Activated CD8-positive, alpha-beta memory T cell treated with anti-CD3 and anti-CD28 coated beads for 24 hours (primary cell): ENCODE measurements at regions not wholly inside any gene's neighbourhood (a gene's known extent, or its start where the extent isn't known, plus 50 kb on each side); places are given as distances from the start of the nearest gene placed in this dataset.
"Not testable (repeated sequence)": the region's sequence is repeated elsewhere in the genome, so short reads cannot be mapped to it uniquely, and the experiment has no call there.

Experiments used
- DNase-seq: peaks from one replicate; pipeline ENCODE4 v3.0.0-alpha.2; 2020

GRCh38 chr2:22035361-22035830 is 911.6 kb downstream of the TDRD15 start:
- DNase-seq, result no peak

GRCh38 chr2:22037274-22037673 is 913.5 kb downstream of the TDRD15 start:
- DNase-seq, result no peak

DNA sequence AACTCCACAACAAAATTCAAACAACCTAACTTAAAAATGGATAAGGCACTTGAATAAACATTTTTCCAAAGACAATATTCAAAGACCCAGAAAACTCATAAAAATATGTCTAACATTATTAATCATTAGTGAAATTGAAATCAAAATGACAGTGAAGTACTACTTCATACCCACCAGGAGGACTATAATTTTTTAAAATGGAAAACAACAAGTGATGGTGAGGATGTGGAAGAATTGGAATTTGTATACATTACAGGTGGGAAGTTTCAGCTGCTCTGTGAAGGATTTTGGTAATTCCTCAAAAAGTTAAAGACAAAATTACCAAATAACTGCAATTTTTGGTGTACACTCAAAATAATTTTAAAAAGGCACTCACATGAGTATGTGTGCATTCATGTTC is 920.0 kb downstream of the TDRD15 start:
- no peak for DNase-seq

- DNase-seq, result no peak
These were observed 932.2 kb downstream of the TDRD15 start for GRCh38 chr2:22055784-22056620.

- no peak for DNase-seq
These were observed 932.9 kb downstream of the TDRD15 start for GRCh38 chr2:22056621-22057132.

DNA sequence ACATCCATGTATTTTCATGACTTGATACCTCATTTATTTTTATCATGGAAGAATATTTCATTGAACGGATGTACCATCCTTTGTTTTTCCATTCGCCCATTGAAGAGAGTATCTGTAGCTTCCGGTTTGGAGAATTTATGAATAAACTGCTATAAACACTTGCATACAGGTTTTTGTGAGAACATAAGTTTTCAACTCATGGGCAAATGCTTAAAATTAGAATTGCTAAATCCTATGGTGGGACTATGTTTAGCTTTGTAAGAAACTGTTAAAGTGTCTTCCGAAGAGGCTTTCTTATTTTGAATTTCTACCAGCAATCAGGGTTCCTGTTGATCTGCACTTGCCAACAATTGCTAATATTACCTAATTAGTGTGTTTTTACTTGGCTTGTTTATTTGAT is 938.9 kb downstream of the TDRD15 start:
- no peak for DNase-seq

DNA sequence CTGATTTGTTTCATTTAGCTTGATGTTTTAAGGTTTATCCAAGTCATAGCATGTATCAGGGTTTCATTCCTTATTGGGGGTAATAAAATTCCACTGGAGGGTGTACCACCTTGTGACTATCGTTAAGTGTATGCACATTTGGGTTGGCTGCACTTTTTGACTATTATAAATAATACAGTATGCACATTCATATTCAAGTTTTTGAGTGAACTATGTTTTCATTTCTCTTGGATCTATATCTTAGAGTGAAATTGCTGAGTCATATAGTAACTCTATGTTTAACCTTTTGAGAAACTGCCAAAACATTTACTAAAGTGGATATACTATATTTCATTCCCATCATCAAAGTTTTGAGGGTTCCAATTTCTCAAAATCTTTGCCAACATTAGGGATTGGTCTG is 952.7 kb downstream of the TDRD15 start:
- no peak for DNase-seq

DNA sequence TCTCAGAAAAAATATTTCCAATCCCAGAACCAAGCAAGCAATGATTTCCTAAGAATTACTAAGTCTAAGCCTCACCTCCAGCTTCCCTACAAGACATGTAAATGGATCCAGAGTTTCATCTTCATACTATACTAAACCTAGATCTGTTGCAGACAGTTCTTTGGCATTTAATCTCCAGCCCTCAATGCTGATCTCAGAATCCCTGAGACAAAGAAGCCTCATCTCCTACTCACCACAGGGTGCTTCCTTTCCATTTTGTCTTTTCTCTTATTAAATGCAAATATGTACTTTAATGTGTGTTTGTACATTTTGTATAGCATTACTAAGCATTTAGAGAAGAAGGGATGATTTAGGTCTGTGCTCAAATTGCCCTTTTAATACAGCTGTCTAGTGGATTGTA is 954.9 kb downstream of the TDRD15 start:
- no peak for DNase-seq

DNA sequence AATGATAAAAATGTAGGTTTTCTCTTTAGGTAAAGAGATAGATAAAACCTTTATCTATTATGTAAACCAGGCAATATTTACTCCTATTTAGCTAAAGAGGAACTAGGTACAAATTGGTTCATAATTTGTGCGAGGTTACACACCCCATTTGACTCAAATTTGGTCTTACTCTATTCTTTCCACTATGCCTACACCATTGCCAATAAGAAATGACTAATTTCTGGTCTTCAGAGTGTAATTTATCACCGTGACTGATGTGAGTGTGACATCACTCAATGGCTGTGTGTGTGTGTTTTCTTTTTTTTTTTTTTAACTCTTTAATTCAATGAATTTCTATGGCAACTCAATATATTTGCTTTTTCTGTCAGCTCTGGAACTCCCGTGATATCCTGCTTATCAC is 955.8 kb downstream of the TDRD15 start:
- no peak for DNase-seq

DNA sequence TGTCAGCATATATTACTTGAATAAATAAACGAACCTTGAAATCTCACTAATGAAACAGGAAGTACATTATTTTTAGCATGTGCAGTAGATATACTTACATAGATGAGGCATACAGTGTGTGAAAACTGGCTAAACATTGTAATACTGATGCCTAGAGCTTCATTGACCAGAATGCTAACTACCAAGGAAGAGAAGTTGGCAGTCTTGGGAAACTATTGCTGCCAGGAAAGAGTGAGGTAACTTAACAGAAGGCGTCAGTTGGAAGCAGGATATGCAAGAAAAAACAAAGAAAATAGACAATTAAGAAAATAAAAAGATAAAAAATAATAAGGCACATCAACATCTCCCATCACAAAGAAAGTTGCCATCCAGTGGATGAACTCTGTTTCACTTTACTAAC is 963.0 kb downstream of the TDRD15 start:
- no peak for DNase-seq

DNA sequence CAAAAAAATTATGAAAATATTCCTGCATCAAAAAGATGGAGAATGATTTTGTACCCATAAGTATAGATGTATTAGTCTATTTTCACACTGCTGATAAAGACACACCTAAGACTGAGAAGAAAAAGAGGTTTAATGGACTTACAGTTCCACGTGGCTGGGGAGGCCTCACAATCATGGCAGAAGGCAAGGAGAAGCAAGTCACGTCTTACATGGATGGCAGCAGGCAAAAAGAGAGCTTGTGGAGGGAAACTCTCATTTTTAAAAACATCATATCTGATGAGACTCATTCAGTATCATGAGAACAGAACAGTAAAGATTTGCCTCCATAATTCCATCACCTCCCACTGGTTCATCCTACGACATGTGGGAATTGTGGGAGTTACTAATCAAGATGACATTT is 979.8 kb downstream of the TDRD15 start:
- not testable (repeated sequence) for DNase-seq

DNA sequence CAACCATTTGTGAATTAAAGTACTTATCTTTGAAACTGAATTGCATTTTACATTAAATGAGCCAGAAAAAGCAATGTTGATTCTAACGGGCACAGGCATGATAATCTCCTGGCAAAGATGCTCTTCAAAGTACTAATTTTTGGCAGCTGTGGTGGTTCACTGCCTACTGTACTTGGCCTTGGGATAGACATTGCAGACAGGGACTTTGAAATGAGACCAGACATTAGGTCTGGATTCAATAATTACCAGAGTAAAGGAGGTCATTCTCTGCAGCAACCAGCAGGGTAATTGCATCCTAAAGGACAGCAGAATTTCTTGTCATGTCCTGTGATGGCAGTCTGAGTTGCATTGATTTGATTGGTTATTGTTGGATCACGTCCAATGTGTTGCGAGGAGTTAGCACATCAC is 986.5 kb downstream of the TDRD15 start:
- DNase-seq, result no peak

DNA sequence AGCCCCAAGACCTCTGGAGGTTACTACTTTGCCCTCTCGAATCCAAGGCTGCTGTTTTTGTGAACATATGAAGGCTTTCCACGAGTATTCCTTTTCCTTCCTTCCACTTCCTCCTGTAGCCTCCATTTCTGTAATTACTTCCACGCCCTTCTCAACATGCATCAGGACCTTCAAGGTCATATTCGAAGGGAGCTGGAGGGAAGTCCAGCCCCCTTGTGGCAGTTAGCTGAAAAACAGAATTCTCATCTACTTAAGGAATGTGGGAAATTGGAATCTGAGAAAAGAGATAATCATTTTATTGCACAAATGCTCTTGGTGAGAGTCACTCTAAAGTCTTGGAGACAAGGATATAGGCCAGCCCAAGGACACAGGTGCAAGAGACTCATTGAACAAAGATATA is 1000.2 kb downstream of the TDRD15 start:
- DNase-seq, result no peak

- DNase-seq, result no peak
These were observed 1002.3 kb downstream of the TDRD15 start for GRCh38 chr2:22126106-22126505.

DNA sequence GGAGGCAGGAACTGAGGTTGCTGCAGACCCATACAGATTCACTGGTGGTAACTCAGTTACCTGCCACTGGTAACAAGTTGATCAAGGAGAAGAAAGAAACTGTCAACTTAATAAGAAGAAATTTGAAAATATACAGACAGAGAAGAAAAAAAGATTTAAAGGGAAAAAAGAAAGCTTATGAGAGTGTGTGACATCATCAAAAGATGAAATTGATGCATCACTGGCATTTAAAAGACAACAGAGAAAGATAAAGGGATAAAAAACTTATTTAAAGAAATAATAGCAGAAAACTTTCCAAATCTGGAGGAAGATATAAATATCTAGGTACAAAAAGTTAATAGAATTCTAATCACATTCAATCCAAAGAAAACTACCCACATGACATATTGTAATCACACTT is 1003.2 kb downstream of the TDRD15 start:
- no peak for DNase-seq

DNA sequence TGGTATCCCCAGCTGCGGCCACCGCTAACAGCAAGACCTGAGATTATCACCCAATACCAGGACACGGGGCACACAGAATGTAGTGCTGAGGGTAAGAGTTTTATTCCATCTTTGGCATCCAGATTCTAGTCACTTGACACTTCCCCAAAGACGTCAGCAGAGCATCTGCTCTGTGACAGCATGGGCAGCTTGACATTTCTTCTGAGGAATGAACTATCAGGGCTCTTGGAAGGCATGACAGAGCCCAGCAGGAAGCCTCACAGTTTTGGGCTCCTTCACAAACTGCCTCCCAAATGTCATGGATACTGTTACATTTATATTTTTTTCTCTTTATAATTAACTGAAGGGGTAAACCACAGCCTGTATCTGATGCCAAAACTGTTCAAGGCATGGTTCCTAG is 1010.7 kb downstream of the TDRD15 start:
- DNase-seq, result no peak

- no peak for DNase-seq
These were observed 1012.7 kb downstream of the TDRD15 start for GRCh38 chr2:22136446-22136845.

DNA sequence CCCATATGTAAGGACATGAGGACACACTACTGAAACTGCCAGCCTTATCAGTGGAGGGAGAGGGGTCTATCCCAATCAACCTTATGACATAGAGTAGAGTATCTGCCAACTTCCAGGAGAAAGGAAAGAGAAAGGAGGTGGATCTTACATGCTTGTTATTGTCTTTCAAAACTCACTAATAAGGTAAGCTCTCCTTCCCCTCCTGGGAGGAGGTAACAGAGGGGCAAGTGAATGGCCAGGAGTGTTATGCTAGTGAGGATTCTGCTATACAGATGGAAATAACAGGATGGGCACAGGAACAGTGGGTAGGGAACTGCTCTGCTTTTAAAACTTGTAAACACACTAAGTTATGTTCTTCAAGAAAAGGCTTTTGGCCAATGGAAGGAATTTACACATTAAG is 1020.1 kb downstream of the TDRD15 start:
- DNase-seq, result no peak

DNA sequence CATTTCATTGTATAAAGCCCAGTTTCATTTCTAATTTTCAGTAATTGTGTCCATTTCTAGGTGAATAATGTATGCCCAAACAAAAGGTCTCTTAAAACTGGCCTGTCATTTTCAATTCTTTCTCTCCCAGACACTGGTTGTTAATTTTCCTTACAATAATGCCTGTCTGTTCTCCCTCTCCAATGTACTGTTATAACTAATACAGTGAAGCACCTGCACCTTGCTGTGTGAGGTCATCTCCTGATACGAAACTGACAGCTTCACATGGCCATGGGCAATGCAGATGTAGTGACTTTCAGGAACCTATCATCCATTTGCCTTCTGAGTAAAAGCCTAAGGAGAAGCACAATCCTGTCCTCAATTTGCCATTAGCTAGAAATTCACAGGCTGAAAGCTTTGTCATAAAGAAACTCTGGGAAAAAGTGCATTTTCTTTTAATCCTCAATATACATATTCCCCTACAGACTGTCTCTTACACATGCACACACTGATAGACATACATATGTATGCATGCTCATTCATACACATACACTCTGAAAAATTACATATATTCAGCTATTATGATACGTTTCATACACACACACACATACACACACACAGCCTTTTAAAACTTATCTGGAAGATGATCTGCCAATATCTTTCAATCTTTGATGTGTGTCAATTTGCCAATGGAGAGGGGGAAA is 1030.3 kb downstream of the TDRD15 start:
- no peak for DNase-seq

DNA sequence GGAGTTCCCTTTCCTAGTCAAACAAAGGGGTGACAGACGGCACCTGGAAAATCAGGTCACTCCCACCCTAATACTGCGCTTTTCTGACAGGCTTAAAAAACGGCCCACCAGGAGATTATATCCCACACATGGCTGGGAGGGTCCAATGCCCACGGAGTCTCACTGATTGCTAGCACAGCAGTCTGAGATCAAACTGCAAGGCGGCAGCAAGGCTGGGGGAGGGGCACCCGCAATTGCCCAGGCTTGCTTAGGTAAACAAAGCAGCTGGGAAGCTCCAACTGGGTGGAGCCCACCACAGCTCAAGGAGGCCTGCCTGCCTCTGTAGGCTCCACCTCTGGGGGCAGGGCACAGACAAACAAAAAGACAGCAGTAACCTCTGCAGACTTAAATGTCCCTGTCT is 1032.9 kb downstream of the TDRD15 start:
- DNase-seq, result not testable (repeated sequence)

- no peak for DNase-seq
These were observed 1043.5 kb downstream of the TDRD15 start for GRCh38 chr2:22167256-22167655.

- no peak for DNase-seq
These were observed 1051.2 kb downstream of the TDRD15 start for GRCh38 chr2:22175003-22175402.

DNA sequence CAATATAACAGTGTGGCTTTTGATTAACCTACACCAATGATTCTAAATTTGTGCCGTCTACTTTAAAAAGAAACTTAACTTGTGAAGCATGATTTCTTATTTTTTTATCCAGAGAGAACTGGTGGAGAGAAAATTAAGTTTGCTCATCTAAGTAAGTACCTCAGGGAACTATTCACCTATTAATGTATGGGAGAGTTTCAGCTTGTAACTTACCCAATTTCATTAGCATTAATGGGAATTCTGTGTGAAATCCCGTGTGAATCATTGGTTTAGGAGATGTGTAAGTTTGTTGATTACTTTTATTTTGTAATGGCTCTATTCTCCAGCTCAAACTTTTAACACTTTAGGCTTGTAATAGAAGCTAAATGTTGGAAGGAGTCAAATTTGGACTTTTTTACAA is 1061.5 kb downstream of the TDRD15 start:
- DNase-seq, result no peak

GRCh38 chr2:22186261-22186828 is 1062.6 kb downstream of the TDRD15 start:
- not testable (repeated sequence) for DNase-seq
